D721Med (cell line): ENCODE measurements at regions not wholly inside any gene's neighbourhood (a gene's known extent, or its start where the extent isn't known, plus 50 kb on each side); places are given as distances from the start of the nearest gene placed in this dataset.

Experiments
- DNase-seq: peaks from one replicate; pipeline ENCODE4 v3.0.0; 2011; ENCODE audit warnings: low spot score; ENCODE audit not compliant: insufficient read length
- FAIRE-seq: peaks from 2 replicates; lab custom pipeline; 2011; peaks lifted over from hg19 to GRCh38; lab: Jason Lieb, UNC
- TF ChIP-seq, protein P1 (sequence below): IDR thresholded peaks from 2 replicates; pipeline ENCODE4 v1.5.1; 2012; ENCODE audit warnings: mild to moderate bottlenecking, control low read depth; ENCODE audit not compliant: insufficient read depth; ENCODE audit errors: missing control alignments

DNA sequence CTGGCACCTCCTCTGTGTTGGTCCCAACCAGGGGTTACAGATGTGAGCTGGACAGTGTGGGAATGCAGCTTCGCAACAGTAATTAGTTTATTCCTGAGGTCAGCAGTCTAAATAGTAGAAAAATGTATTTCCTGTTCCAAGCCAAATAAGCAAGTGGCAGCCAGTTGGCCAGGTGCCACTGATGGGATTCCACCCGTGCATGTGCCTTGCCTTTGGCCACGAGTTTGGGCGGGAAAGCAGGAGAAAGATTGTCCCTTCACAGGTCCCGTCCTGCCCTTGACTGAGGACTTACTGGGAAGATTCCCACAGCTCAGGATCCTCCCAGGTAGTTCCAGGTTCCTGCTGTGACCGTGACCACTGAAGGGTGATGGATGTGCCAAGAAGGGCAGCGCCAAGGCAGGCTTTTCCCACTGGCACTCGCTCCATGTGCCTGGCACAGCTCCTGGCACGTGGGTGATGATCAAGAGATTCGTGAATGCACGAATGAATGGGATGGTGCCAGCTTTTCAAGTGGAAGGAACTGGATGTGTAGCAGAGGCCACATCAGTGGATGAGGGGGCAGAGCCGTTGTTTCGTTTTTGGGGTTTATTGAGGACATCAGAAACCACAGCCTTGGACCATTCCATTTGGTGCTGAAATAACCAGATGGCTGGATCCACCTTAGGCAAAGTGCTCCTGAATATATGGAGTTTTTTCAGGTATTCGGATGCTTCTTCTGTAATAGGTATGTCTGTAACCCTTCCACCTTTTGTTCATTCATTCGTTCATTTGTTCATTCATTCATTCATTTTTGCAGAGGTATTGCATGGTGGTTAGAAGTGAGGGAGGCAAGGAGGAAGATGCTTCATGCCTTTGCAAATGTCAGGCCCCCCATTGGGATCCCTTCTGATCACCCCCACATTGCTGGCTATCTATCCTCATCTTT, 62.4 kb upstream of the WNT4 start:
- FAIRE-seq (no peak), DNase-seq (no peak)
- TF ChIP-seq, protein P1, sequence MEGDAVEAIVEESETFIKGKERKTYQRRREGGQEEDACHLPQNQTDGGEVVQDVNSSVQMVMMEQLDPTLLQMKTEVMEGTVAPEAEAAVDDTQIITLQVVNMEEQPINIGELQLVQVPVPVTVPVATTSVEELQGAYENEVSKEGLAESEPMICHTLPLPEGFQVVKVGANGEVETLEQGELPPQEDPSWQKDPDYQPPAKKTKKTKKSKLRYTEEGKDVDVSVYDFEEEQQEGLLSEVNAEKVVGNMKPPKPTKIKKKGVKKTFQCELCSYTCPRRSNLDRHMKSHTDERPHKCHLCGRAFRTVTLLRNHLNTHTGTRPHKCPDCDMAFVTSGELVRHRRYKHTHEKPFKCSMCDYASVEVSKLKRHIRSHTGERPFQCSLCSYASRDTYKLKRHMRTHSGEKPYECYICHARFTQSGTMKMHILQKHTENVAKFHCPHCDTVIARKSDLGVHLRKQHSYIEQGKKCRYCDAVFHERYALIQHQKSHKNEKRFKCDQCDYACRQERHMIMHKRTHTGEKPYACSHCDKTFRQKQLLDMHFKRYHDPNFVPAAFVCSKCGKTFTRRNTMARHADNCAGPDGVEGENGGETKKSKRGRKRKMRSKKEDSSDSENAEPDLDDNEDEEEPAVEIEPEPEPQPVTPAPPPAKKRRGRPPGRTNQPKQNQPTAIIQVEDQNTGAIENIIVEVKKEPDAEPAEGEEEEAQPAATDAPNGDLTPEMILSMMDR = no peak

DNA sequence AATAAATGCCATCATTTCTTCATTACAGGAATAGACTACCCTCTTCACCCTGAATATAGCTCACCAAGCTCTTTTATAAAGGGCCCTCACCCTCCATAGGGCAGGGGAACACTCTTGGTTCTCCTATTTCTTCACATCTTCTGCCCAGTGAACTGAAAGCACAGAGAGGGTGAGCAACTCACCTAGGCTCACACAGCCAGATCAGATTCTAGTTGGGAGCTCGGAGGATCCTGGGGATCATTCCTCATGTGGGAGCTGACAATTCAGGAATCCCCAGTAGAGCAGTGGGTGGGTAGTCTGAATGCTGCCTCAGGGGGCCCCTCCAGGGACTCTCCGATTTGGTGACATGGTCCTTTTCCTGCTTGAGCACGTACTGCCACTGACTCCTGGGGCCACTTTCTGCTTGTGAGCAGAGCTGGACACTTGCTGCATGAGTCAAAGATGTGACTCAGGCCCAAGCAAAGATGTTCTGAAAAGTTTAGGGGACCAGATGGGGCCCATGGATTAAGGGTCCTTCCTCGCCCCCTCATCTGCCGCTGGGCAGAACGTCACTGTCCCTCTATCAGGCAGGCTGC, 63.7 kb upstream of the WNT4 start:
- FAIRE-seq = no peak
- TF ChIP-seq, protein P1 = no peak
- DNase-seq = no peak

DNA sequence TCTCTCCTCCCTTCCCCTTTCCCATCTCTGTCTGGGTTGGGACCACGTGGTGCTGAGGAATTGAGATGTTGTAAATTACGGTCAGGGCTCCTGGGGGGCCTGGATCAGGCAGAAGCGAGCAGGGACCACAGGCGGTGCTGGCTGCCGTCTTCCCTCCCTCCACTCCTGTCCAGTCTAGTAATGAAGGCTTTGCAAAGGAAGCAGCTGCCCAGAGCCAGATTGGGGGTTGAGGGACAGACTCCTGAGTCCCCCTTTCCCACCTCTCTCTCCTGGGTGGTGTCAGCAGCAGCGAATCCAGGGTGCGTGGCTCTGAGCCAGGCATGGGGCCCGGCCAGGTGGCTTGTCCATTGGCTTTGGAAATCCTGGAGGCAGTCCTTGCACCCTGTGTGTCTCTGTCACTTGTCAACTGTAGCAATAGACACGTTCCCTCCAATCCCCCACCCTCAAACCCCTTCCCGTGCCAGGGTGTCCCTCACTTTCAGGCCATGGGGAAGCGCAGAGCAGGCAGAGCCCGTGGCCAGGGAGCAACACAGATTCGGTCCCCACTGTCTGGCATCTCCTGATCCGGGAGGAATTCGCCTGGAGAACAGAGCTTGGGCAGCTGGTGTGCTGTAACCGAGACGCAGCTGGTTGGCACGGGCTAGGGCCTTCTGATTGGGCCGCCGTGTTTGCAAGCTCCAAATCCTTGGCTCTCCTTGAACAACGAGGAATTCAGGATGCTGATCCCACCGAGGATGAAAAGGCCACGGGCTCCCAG, 64.8 kb upstream of the WNT4 start:
- FAIRE-seq (no peak), DNase-seq (no peak)
- TF ChIP-seq, protein P1 = no peak

DNA sequence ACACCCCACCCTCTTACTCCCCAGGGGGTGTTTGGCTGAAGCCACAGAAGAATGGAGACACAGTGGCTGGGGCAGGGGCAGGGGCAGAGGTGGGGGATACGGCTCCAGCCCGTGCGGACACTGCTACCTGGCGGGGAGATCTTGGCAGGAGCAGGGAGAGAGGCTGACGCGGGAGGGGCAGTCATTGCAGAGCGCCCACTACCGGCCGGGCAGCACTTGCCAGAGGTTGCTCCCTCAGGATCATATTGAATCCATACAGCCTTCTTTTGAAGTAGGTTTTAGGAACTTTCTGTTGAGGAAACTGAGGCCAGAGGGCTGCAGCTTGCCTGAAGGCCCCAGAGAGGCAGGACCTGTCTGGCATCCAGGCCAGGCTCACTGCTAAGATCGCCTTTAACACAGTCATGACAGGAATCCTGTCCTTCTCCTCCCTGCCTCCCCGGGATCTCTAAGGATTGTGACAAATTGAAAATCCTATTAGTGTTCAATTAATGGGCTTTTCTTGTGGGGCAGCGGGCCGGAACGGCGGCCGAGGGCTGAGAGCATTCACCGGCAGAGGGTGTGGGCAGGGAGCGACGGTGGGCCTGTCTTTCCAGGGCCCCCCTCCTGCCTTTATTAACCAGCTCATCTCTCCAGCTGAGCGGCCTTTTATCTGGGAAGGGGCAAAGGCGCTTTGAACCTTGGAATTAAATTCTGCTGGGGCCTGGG, 65.5 kb upstream of the WNT4 start:
- DNase-seq (peak; percentile 53), FAIRE-seq (no peak)
- TF ChIP-seq, protein P1 = peak; percentile 22

DNA sequence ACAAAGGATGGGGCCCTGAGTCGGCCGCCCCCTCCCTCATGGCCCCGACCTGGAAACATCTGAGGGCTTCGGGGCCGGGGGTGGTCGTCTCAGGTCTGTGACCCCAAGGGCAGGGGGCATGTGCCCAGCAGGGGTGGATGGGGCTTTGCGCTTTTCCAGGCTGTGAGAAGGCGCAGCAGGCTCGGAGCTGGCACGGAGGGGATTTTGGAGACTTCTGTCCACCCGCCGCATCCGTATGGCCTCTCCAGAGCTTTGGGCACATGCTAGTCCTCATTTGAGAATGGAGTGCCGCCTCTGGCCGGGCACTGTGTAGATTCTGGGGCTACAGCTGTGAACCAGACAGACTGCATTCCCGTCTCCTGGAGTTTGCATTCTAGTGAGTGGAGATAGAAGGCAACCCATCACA, 66.1 kb upstream of the WNT4 start:
- TF ChIP-seq, protein P1 = no peak
- no peak for DNase-seq
- no peak for FAIRE-seq

GRCh38 chr1:22210176-22210575, 67.3 kb upstream of the WNT4 start:
- no peak for FAIRE-seq
- TF ChIP-seq, protein P1 = no peak

More at GRCh38 chr1:22210176-22210575, 67.3 kb upstream of the WNT4 start:
- DNase-seq = no peak
